ENCODE measurements at regions not wholly inside any gene's neighbourhood (a gene's known extent, or its start where the extent isn't known, plus 50 kb on each side); places are given as distances from the start of the nearest gene placed in this dataset.

DNA sequence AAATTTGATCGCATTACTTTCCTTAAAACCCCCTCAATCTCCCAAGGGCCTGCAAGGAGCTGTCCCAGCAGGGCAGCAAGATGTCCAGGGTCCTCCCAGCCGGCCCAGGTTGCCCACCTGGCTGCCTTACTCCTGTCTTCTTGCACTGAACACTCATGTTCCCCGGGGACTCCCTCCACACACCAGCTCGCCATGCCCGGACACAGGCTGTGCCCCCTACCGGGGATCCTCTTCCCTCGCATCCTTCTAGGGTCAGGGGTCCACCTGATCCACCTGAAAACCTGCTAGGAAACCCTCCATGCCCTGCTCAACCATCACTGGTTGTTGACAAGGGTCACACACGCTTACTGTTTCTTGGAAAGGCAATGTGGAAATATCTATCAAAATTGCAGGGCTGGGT, 172.0 kb upstream of the MSX2 start:
- TF ChIP-seq POLR2A (IDR thresholded peaks at IDR 0.05): no peak
- TF ChIP-seq, protein P1, sequence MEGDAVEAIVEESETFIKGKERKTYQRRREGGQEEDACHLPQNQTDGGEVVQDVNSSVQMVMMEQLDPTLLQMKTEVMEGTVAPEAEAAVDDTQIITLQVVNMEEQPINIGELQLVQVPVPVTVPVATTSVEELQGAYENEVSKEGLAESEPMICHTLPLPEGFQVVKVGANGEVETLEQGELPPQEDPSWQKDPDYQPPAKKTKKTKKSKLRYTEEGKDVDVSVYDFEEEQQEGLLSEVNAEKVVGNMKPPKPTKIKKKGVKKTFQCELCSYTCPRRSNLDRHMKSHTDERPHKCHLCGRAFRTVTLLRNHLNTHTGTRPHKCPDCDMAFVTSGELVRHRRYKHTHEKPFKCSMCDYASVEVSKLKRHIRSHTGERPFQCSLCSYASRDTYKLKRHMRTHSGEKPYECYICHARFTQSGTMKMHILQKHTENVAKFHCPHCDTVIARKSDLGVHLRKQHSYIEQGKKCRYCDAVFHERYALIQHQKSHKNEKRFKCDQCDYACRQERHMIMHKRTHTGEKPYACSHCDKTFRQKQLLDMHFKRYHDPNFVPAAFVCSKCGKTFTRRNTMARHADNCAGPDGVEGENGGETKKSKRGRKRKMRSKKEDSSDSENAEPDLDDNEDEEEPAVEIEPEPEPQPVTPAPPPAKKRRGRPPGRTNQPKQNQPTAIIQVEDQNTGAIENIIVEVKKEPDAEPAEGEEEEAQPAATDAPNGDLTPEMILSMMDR (IDR thresholded peaks at IDR 0.05): no peak

Data from gastroesophageal sphincter (tissue), 3 donors.